GM23338 (cell line): ENCODE measurements at regions not wholly inside any gene's neighbourhood (a gene's known extent, or its start where the extent isn't known, plus 50 kb on each side); places are given as distances from the start of the nearest gene placed in this dataset.

ENCODE experiments used
- ATAC-seq: fragments of 200-7000 bp; cut with Tn5 transposase; 3 replicates; pipeline ENCODE4 v1.9.1; 2020
- DNase-seq: peaks from one replicate; pipeline ENCODE4 v3.0.0-alpha.2; 2015; ENCODE audit warnings: low spot score
- H2AFZ ChIP-seq: fragments of 200-600 bp; sonication (generic); 2 replicates; pipeline ENCODE4 v1.8.0; 2016; ENCODE audit warnings: antibody characterized with exemption, mild to moderate bottlenecking, moderate library complexity
- H3F3A ChIP-seq: fragments of 200-600 bp; sonication (generic); replicated peaks from 2 replicates; pipeline ENCODE4 v1.8.0; 2017; ENCODE audit warnings: antibody characterized with exemption, mixed run types, low read depth
- H3K27ac ChIP-seq: fragments of 200-600 bp; sonication (generic); 2 replicates; pipeline ENCODE4 v1.6.1; 2016; ENCODE audit warnings: low read depth
- H3K27me3 ChIP-seq: fragments of 200-600 bp; sonication (generic); 2 replicates; pipeline ENCODE4 v1.8.0; 2016; ENCODE audit warnings: mild to moderate bottlenecking, mixed run types, moderate library complexity; ENCODE audit not compliant: insufficient read depth
- H3K36me3 ChIP-seq: fragments of 200-600 bp; sonication (generic); 2 replicates; pipeline ENCODE4 v1.8.0; 2016; ENCODE audit warnings: mild to moderate bottlenecking; ENCODE audit not compliant: insufficient read depth
- H3K4me1 ChIP-seq: fragments of 200-600 bp; sonication (generic); 2 replicates; pipeline ENCODE4 v1.8.0; 2016; ENCODE audit warnings: mild to moderate bottlenecking, moderate library complexity; ENCODE audit not compliant: insufficient read depth
- H3K4me2 ChIP-seq: fragments of 200-600 bp; sonication (generic); 2 replicates; pipeline ENCODE4 v1.7.1; 2017; ENCODE audit warnings: mixed run types
- H3K4me3 ChIP-seq: fragments of 200-600 bp; sonication (generic); 2 replicates; pipeline ENCODE4 v1.6.1; 2016; ENCODE audit warnings: mixed run types
- H3K79me2 ChIP-seq: fragments of 200-600 bp; sonication (generic); replicated peaks from 2 replicates; pipeline ENCODE4 v1.8.0; 2017; ENCODE audit warnings: mild to moderate bottlenecking; ENCODE audit not compliant: insufficient read depth
- H3K9me2 ChIP-seq: fragments of 200-600 bp; sonication (generic); 2 replicates; pipeline ENCODE4 v1.8.0; 2017; ENCODE audit not compliant: insufficient read depth
- H4K20me1 ChIP-seq: fragments of 200-600 bp; sonication (generic); replicated peaks from 2 replicates; pipeline ENCODE4 v1.8.0; 2017; ENCODE audit warnings: mild to moderate bottlenecking; ENCODE audit not compliant: insufficient read depth
- H3K27ac Mint-ChIP-seq: 2 replicates; pipeline ENCODE4 v1.8.0; 2020; ENCODE audit warnings: inconsistent platforms, mild to moderate bottlenecking, moderate library complexity, mixed read lengths
- H3K27me3 Mint-ChIP-seq: 3 replicates; pipeline ENCODE4 v1.8.0; 2022; ENCODE audit warnings: low read depth, mild to moderate bottlenecking, moderate library complexity, mixed read lengths, inconsistent platforms; ENCODE audit not compliant: insufficient read depth, poor library complexity
- H3K36me3 Mint-ChIP-seq: 3 replicates; pipeline ENCODE4 v1.8.0; 2021; ENCODE audit warnings: low read depth, mild to moderate bottlenecking, inconsistent platforms, moderate library complexity, mixed read lengths
- H3K4me1 Mint-ChIP-seq: 3 replicates; pipeline ENCODE4 v1.8.0; 2020; ENCODE audit warnings: mild to moderate bottlenecking, inconsistent platforms, mixed read lengths
- H3K4me3 Mint-ChIP-seq: 3 replicates; pipeline ENCODE4 v1.8.0; 2021; ENCODE audit warnings: moderate library complexity, mild to moderate bottlenecking, inconsistent platforms, mixed read lengths
- H3K9me3 Mint-ChIP-seq: 3 replicates; pipeline ENCODE4 v1.8.0; 2020; ENCODE audit warnings: moderate library complexity, mild to moderate bottlenecking, inconsistent platforms, mixed read lengths
- CTCF ChIP-seq, 2 experiments: fragments of 200-600 bp in 1 of 2; sonication (generic) in 1 of 2; conservative IDR thresholded peaks; 2 replicates each; pipeline versions ENCODE4 v1.5.1 to v1.6.1; 2016 to 2017; ENCODE audit warnings: antibody characterized with exemption in 2 of 2, low read depth in 2 of 2, mild to moderate bottlenecking in 2 of 2, moderate library complexity in 1 of 2
- EZH2phosphoT487 ChIP-seq: fragments of 200-600 bp; sonication (generic); IDR thresholded peaks from one replicate; pipeline ENCODE4 v1.8.1; 2018; ENCODE audit warnings: antibody characterized with exemption; ENCODE audit not compliant: unreplicated experiment
- JUNB ChIP-seq: IDR thresholded peaks from one replicate; pipeline ENCODE4 v1.6.1; 2016; ENCODE audit warnings: antibody characterized with exemption; ENCODE audit not compliant: unreplicated experiment
- NANOG ChIP-seq: IDR thresholded peaks from 2 replicates; pipeline ENCODE4 v1.6.1; 2016; ENCODE audit warnings: antibody characterized with exemption, borderline replicate concordance
- POLR2AphosphoS5 ChIP-seq: IDR thresholded peaks from 2 replicates; pipeline ENCODE4 v1.6.1; 2016; ENCODE audit warnings: antibody characterized with exemption, low read depth
- REST ChIP-seq: IDR thresholded peaks from one replicate; pipeline ENCODE4 v1.6.1; 2018; ENCODE audit warnings: antibody characterized with exemption; ENCODE audit not compliant: unreplicated experiment
- ZNF114 ChIP-seq: fragments of 250-450 bp; sonication (Bioruptor Pico); IDR thresholded peaks from 2 replicates; pipeline ENCODE4 v1.5.0; 2020; ENCODE audit warnings: mild to moderate bottlenecking, moderate library complexity
- TF ChIP-seq, protein P1 (sequence below): IDR thresholded peaks from 2 replicates; pipeline ENCODE4 v1.6.1; 2016; ENCODE audit warnings: antibody characterized with exemption

- Histone ChIP-seq H3K79me2 (no peaks in the 10 kb centered on the region), H3K27me3 (no peaks in the 10 kb centered on the region), H3K27ac (no peak overlapping the region), H3F3A (no peaks in the 10 kb centered on the region), H3K4me2 (no peak overlapping the region), H2AFZ (no peak overlapping the region), H3K9me2 (no peaks in the 10 kb centered on the region), H3K4me1 (no peaks in the 10 kb centered on the region; the same call in 1 of the 2 replicates), H3K36me3 (no peaks in the 10 kb centered on the region), H4K20me1 (no peaks in the 10 kb centered on the region), H3K4me3 (no peak overlapping the region)
- Mint-ChIP-seq H3K9me3 (peaks cover 7% of the 10 kb centered on the region), H3K27ac (no peak overlapping the region), H3K4me3 (no peak overlapping the region), H3K27me3 (no peaks in the 10 kb centered on the region), H3K36me3 (peaks cover 2% of the 10 kb centered on the region), H3K4me1 (no peaks in the 10 kb centered on the region)
- TF ChIP-seq ZNF114 (CRISPR knock-in tag) (no peak), REST (no peak), CTCF (conservative IDR thresholded peaks at IDR 0.05; ENCODE audit: low read depth in 2 of 2) (no peak)
- no peak for ATAC-seq
- no peak for DNase-seq
These were observed 477.2 kb upstream of the INTU start for GRCh38 chr4:127155555-127155954.

DNA sequence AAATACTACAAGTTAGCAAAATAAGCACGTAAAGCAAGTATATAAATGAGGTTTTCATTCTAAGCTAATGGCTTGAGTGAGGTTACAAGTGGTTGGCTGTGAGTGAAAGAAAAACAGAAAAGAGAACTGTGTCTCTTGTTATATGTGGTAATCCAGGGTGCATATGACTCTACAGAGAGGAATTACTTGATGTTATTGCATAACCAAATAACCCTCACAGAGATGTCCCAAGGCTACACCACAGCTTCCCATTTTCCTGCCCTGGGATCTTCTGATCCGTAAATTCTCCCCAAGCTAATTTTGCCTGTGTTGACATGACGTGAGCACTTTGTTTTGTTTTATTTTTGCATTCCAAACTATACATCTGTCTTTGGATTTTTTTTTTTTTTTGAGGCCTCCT is 470.0 kb upstream of the INTU start:
- Histone ChIP-seq H3K79me2 (no peaks in the 10 kb centered on the region), H3K27ac (no peak overlapping the region), H3K4me3 (no peak overlapping the region), H3K9me2 (peaks cover 11% of the 10 kb centered on the region; the same call in 1 of the 2 replicates), H3K4me2 (no peak overlapping the region), H3F3A (no peaks in the 10 kb centered on the region), H2AFZ (no peak overlapping the region), H4K20me1 (no peaks in the 10 kb centered on the region), H3K36me3 (no peaks in the 10 kb centered on the region), H3K4me1 (no peaks in the 10 kb centered on the region; the same call in 1 of the 2 replicates), H3K27me3 (no peaks in the 10 kb centered on the region)
- Mint-ChIP-seq H3K27ac (no peak overlapping the region), H3K4me3 (no peak overlapping the region), H3K9me3 (peaks cover 21% of the 10 kb centered on the region), H3K36me3 (peaks cover 11% of the 10 kb centered on the region), H3K4me1 (no peaks in the 10 kb centered on the region), H3K27me3 (peaks cover 3% of the 10 kb centered on the region)
- DNase-seq: no peak
- ATAC-seq: no peak
- TF ChIP-seq EZH2phosphoT487: no peak
- TF ChIP-seq NANOG: no peak
- no peak for TF ChIP-seq ZNF114 (CRISPR knock-in tag)
- TF ChIP-seq CTCF (conservative IDR thresholded peaks at IDR 0.05; ENCODE audit: low read depth in 2 of 2): no peak
- no peak for TF ChIP-seq POLR2AphosphoS5
- no peak for TF ChIP-seq JUNB
- TF ChIP-seq, protein P1, sequence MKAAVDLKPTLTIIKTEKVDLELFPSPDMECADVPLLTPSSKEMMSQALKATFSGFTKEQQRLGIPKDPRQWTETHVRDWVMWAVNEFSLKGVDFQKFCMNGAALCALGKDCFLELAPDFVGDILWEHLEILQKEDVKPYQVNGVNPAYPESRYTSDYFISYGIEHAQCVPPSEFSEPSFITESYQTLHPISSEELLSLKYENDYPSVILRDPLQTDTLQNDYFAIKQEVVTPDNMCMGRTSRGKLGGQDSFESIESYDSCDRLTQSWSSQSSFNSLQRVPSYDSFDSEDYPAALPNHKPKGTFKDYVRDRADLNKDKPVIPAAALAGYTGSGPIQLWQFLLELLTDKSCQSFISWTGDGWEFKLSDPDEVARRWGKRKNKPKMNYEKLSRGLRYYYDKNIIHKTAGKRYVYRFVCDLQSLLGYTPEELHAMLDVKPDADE: no peak
